ENCODE measurements at regions not wholly inside any gene's neighbourhood (a gene's known extent, or its start where the extent isn't known, plus 50 kb on each side); places are given as distances from the start of the nearest gene placed in this dataset.

DNA sequence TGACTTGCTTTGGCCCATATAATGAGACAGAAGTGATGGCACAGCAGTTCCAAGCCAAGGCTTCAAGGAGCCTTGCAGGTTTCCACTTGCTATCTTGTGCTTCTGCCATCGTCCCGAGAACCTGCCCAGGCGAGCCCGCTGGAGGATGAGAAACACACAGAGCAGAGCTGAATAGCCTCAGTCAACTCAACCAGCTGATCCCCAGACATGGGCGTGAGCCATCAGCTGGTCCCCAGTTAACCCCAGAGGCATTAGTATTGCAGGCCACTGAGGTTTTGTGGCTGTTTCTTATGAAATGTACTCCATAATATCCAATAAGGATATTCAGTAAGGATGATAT lies 57.7 kb upstream of the GPCPD1 start:
- no peak for TF ChIP-seq POLR2A (IDR thresholded peaks at IDR 0.05)
- TF ChIP-seq, protein P1, sequence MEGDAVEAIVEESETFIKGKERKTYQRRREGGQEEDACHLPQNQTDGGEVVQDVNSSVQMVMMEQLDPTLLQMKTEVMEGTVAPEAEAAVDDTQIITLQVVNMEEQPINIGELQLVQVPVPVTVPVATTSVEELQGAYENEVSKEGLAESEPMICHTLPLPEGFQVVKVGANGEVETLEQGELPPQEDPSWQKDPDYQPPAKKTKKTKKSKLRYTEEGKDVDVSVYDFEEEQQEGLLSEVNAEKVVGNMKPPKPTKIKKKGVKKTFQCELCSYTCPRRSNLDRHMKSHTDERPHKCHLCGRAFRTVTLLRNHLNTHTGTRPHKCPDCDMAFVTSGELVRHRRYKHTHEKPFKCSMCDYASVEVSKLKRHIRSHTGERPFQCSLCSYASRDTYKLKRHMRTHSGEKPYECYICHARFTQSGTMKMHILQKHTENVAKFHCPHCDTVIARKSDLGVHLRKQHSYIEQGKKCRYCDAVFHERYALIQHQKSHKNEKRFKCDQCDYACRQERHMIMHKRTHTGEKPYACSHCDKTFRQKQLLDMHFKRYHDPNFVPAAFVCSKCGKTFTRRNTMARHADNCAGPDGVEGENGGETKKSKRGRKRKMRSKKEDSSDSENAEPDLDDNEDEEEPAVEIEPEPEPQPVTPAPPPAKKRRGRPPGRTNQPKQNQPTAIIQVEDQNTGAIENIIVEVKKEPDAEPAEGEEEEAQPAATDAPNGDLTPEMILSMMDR (IDR thresholded peaks at IDR 0.05): no peak
